ENCODE measurements at regions not wholly inside any gene's neighbourhood (a gene's known extent, or its start where the extent isn't known, plus 50 kb on each side); places are given as distances from the start of the nearest gene placed in this dataset.

GRCh38 chr18:41646915-41647620, 308.0 kb upstream of the PIK3C3 start:
- TF ChIP-seq ARNT (IDR thresholded peaks at IDR 0.05) (no peak), SP1 (IDR thresholded peaks at IDR 0.05) (no peak), BHLHE40 (IDR thresholded peaks at IDR 0.05; ENCODE audit: borderline replicate concordance) (no peak), SUZ12 (IDR thresholded peaks at IDR 0.05) (no peak), NFRKB (IDR thresholded peaks at IDR 0.05) (no peak), TARDBP (IDR thresholded peaks at IDR 0.05) (no peak)
- TF ChIP-seq, protein P1, sequence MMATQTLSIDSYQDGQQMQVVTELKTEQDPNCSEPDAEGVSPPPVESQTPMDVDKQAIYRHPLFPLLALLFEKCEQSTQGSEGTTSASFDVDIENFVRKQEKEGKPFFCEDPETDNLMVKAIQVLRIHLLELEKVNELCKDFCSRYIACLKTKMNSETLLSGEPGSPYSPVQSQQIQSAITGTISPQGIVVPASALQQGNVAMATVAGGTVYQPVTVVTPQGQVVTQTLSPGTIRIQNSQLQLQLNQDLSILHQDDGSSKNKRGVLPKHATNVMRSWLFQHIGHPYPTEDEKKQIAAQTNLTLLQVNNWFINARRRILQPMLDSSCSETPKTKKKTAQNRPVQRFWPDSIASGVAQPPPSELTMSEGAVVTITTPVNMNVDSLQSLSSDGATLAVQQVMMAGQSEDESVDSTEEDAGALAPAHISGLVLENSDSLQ (IDR thresholded peaks at IDR 0.05): no peak

All from HEK293T (cell line).